Upper lobe of left lung (tissue), 6 donors: ENCODE measurements at regions not wholly inside any gene's neighbourhood (a gene's known extent, or its start where the extent isn't known, plus 50 kb on each side); places are given as distances from the start of the nearest gene placed in this dataset.
A peak's percentile ranks its signal among the peaks of the same experiment; 100 is the strongest.

ENCODE experiments used
- ATAC-seq, 2 donors: fragments of 200-7000 bp; cut with Tn5 transposase; one replicate each; pipeline ENCODE4 v1.9.1; 2022; ENCODE audit warnings: mild to moderate bottlenecking in 2 of 2, moderate library complexity in 2 of 2; ENCODE audit not compliant: low FRiP score in 2 of 2
- DNase-seq, 2 donors: peaks; one replicate each; pipeline ENCODE4 v3.0.0-alpha.2; 2019 to 2020
- H3K27ac ChIP-seq, 4 donors: fragments of 200-600 bp; sonication (generic); one replicate each; pipeline ENCODE4 v1.5.1; 2016 to 2019
- H3K27me3 ChIP-seq, 4 donors: fragments of 200-600 bp; sonication (generic); one replicate each; pipeline ENCODE4 v1.5.1; 2017 to 2019
- H3K36me3 ChIP-seq, 4 donors: fragments of 200-600 bp; sonication (generic); one replicate each; pipeline ENCODE4 v1.5.1; 2016 to 2019
- H3K4me1 ChIP-seq, 4 donors: fragments of 200-600 bp; sonication (generic); one replicate each; pipeline ENCODE4 v1.5.1; 2018 to 2019
- H3K4me3 ChIP-seq, 4 donors: fragments of 200-600 bp; sonication (generic); one replicate each; pipeline ENCODE4 v1.5.1; 2017 to 2019; ENCODE audit warnings: mild to moderate bottlenecking in 2 of 4, moderate library complexity in 1 of 4
- H3K9me3 ChIP-seq, 4 donors: fragments of 200-600 bp; sonication (generic); one replicate each; pipeline ENCODE4 v1.5.1; 2018 to 2019
- EP300 ChIP-seq, 4 donors: sonication (generic); formaldehyde crosslinking; IDR thresholded peaks; one replicate each; pipeline ENCODE4 v1.5.1; 2017; ENCODE audit warnings: antibody characterized with exemption in 4 of 4, control low read depth in 2 of 4
- POLR2A ChIP-seq, 4 donors: fragments of 450-650 bp; IDR thresholded peaks; one replicate each; pipeline ENCODE4 v1.5.1; 2016 to 2017; ENCODE audit warnings: antibody characterized with exemption in 4 of 4, mild to moderate bottlenecking in 2 of 4
- POLR2AphosphoS5 ChIP-seq, 2 donors: sonication (generic); formaldehyde crosslinking; IDR thresholded peaks; one replicate each; pipeline ENCODE4 v1.5.1; 2017; ENCODE audit warnings: antibody characterized with exemption in 2 of 2
- WGBS, 2 donors: methylation state at CpG; one replicate each; pipeline ENCODE4 v1.1.5; 2017 to 2018; 5-methylcytosine and 5-hydroxymethylcytosine counted together
- TF ChIP-seq, protein P1 (sequence below), 6 experiments: fragments of 450-650 bp in 4 of 6; fragments of 200-600 bp in 2 of 6; sonication (generic) in 2 of 6; IDR thresholded peaks; one replicate each; pipeline ENCODE4 v1.5.1; 2016 to 2019; ENCODE audit warnings: antibody characterized with exemption in 6 of 6
- donor health status: DM: no; HTN: no; CAD: no; lungs with moderate emphysema.
- donor health status: DM: no; HTN: yes; CAD: no; lungs with severe emphysema.

DNA sequence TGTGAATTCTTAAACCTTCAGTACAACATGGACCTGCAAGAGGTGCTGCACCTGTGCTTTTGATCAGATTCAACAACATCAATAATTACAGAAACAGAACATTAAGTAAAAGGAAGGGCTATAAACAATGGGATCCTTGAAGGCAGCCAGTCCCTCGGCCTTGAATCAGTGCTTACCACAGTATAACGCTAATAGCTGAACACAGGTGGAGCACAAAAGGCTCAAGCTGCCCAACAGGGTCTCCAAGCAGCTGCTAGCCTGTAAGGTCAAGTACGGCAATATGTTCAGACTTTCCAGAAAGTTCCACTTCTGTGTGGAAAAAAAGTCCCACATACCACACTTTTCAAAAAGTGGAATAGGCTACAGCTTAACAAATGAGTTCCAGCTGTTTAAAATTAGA is 61.9 kb upstream of the ITGA1 start:
- no peaks in the 10 kb centered on the region for H3K9me3 ChIP-seq
- TF ChIP-seq EP300 (IDR thresholded peaks at IDR 0.05) (no peak), POLR2A (IDR thresholded peaks at IDR 0.05) (no peak), POLR2AphosphoS5 (IDR thresholded peaks at IDR 0.05) (no peak)
- TF ChIP-seq, protein P1, sequence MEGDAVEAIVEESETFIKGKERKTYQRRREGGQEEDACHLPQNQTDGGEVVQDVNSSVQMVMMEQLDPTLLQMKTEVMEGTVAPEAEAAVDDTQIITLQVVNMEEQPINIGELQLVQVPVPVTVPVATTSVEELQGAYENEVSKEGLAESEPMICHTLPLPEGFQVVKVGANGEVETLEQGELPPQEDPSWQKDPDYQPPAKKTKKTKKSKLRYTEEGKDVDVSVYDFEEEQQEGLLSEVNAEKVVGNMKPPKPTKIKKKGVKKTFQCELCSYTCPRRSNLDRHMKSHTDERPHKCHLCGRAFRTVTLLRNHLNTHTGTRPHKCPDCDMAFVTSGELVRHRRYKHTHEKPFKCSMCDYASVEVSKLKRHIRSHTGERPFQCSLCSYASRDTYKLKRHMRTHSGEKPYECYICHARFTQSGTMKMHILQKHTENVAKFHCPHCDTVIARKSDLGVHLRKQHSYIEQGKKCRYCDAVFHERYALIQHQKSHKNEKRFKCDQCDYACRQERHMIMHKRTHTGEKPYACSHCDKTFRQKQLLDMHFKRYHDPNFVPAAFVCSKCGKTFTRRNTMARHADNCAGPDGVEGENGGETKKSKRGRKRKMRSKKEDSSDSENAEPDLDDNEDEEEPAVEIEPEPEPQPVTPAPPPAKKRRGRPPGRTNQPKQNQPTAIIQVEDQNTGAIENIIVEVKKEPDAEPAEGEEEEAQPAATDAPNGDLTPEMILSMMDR (IDR thresholded peaks at IDR 0.05) = no peak
- DNase-seq = peak in 1 of 2 donors; percentile 23

DNA sequence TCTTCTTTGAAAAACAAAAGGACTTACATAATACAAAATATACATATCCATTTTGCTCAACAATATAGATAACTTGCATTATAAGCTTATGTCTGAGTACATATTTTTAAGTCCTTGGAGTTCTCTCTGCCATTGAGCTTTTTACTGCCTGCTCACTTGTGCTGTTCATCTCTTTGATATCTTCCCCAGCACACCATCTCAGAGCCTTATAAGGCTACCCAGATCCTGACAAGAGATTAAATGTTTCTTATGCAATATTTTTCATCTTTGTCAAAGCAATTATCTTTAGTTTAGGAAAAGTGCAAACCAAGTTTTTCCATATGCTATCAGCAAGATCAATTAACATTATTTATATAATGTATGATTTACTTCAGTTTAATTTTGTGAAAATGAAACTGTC is 60.7 kb upstream of the ITGA1 start:
- H3K4me1 ChIP-seq = peaks cover 24 to 36% (median 32%) of the 10 kb centered on the region in 4 donors
- no peaks in the 10 kb centered on the region for H3K27me3 ChIP-seq
- H3K36me3 ChIP-seq = no peaks in the 10 kb centered on the region
- no peak for TF ChIP-seq POLR2A (IDR thresholded peaks at IDR 0.05)
- no peak for DNase-seq
- peak overlapping the region in 2 of 4 donors; percentile 70 to 74 for H3K27ac ChIP-seq
- ATAC-seq = no peak
- no peak overlapping the region for H3K4me3 ChIP-seq
- no peaks in the 10 kb centered on the region for H3K9me3 ChIP-seq

More for the DNA sequence above, 61.9 kb upstream of the ITGA1 start:
- ATAC-seq = no peak
- no peak overlapping the region for H3K4me3 ChIP-seq
- no peaks in the 10 kb centered on the region for H3K27me3 ChIP-seq
- no peaks in the 10 kb centered on the region for H3K36me3 ChIP-seq
- H3K27ac ChIP-seq = peak overlapping the region in 2 of 4 donors; percentile 70 to 74
- WGBS, 2 donors = 20 to 21% methylated on average over 3 of the region's 3 CpGs
- peaks cover 24 to 36% (median 32%) of the 10 kb centered on the region in 4 donors for H3K4me1 ChIP-seq

DNA sequence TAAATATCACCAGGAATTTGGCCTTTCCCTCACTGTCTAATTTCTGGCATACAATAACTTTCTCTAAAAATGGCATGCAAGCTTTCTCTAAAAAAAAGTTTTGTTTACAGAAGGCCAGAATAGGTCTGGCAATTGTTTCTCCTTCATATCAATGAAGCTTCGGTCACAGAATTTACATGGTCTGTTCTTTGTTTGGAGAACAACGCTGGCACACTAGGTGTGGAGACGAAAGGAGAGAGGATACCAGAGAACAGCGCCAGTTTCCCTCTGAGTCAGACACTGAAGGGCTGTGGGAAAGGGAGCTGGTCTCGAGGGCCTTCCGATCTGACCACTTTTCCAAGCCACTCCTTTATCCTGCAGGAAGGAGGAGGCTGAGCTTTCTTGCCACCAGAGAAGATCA is 60.1 kb upstream of the ITGA1 start:
- Histone ChIP-seq H3K27ac (peak overlapping the region in 3 of 4 donors; percentile 56 to 74 (median 70)), H3K4me1 (peaks cover 24 to 36% (median 32%) of the 10 kb centered on the region in 4 donors), H3K9me3 (no peaks in the 10 kb centered on the region), H3K27me3 (no peaks in the 10 kb centered on the region), H3K4me3 (no peak overlapping the region), H3K36me3 (no peaks in the 10 kb centered on the region)
- 19 to 50% methylated on average over 6 of the region's 6 CpGs for WGBS, 2 donors
- DNase-seq = peak in 1 of 2 donors; percentile 44
- TF ChIP-seq EP300 (IDR thresholded peaks at IDR 0.05) = peak in 1 of 4 donors; percentile 50
- peak in 1 of 2 donors; percentile 70 for TF ChIP-seq POLR2AphosphoS5 (IDR thresholded peaks at IDR 0.05)
- TF ChIP-seq POLR2A (IDR thresholded peaks at IDR 0.05) = no peak
- TF ChIP-seq, protein P1 (IDR thresholded peaks at IDR 0.05) = no peak
- ATAC-seq = peak; percentile 72 to 78

DNA sequence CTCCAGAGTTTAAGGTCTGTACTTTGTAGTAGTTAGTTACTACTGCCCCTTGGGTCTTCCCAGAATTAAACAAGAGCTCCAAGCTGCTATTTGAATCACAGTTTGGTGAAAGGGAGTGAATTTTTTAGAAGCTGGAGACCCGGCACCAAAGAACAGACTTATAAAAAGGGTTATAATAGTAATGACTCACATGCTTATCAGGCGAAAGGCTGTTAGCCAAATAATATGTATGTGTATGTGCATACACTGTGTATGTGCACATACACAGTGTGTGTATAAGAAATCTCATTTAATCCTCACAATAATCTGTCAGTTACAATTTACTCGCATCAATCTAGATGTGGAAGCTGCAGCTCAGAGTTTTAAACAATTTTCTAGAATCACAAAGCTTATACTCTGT is 59.5 kb upstream of the ITGA1 start:
- TF ChIP-seq, protein P1 (IDR thresholded peaks at IDR 0.05) = no peak
- TF ChIP-seq POLR2AphosphoS5 (IDR thresholded peaks at IDR 0.05) (no peak), POLR2A (IDR thresholded peaks at IDR 0.05) (no peak), EP300 (IDR thresholded peaks at IDR 0.05) (no peak)
- WGBS, 2 donors = 77 to 87% methylated on average over 3 of the region's 3 CpGs
- H3K27ac ChIP-seq = peak overlapping the region in 3 of 4 donors; percentile 56 to 74 (median 70)

DNA sequence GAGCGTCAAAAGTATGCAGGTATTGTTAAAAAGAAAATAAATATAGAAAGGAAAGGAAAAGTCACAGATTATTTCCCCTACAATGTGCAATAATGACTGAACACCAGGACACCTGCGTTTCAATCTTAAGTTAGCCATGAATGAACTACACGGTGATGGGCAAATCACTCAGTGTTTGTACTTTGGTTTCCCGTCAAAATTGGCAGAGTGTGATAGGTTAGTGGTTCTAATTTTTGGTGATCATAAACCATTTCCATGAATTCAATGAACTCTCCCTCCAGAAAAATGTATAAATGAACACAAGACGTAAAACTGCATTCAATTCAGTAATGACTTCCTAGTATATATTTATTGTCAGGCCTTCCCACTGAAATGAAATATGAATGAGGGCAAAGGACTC is 59.0 kb upstream of the ITGA1 start:
- H3K4me1 ChIP-seq = peaks cover 24 to 36% (median 32%) of the 10 kb centered on the region in 4 donors
- no peak overlapping the region for H3K4me3 ChIP-seq
- TF ChIP-seq, protein P1 (IDR thresholded peaks at IDR 0.05) = no peak
- TF ChIP-seq EP300 (IDR thresholded peaks at IDR 0.05) (no peak), POLR2A (IDR thresholded peaks at IDR 0.05) (no peak), POLR2AphosphoS5 (IDR thresholded peaks at IDR 0.05) (no peak)
- no peaks in the 10 kb centered on the region for H3K36me3 ChIP-seq
- no peak for ATAC-seq
- WGBS, 2 donors = 61 to 85% methylated on average over 5 of the region's 5 CpGs
- H3K27me3 ChIP-seq = no peaks in the 10 kb centered on the region
- DNase-seq = no peak
- H3K27ac ChIP-seq = peak overlapping the region in 2 of 4 donors; percentile 70 to 74
- no peaks in the 10 kb centered on the region for H3K9me3 ChIP-seq

More for the DNA sequence above, 59.5 kb upstream of the ITGA1 start:
- H3K4me3 ChIP-seq = no peak overlapping the region
- peaks cover 24 to 36% (median 32%) of the 10 kb centered on the region in 4 donors for H3K4me1 ChIP-seq
- H3K27me3 ChIP-seq = no peaks in the 10 kb centered on the region
- H3K9me3 ChIP-seq = no peaks in the 10 kb centered on the region
- H3K36me3 ChIP-seq = no peaks in the 10 kb centered on the region
- ATAC-seq (no peak), DNase-seq (no peak)
